ENCODE measurements at regions not wholly inside any gene's neighbourhood (a gene's known extent, or its start where the extent isn't known, plus 50 kb on each side); places are given as distances from the start of the nearest gene placed in this dataset.

- Mint-ChIP-seq H3K36me3 (ENCODE audit: unreplicated experiment) (no peaks in the 10 kb centered on the region), H3K27me3 (ENCODE audit: unreplicated experiment) (no peaks in the 10 kb centered on the region), H3K4me1 (ENCODE audit: unreplicated experiment) (no peaks in the 10 kb centered on the region), H3K9me3 (ENCODE audit: unreplicated experiment) (no peaks in the 10 kb centered on the region), H3K4me3 (ENCODE audit: unreplicated experiment) (no peak overlapping the region), H3K27ac (ENCODE audit: unreplicated experiment) (no peak overlapping the region)
- TF ChIP-seq CTCF (IDR thresholded peaks at IDR 0.05), result no peak
- DNase-seq (ENCODE audit: extremely low spot score, unreplicated experiment), result no peak
Measured at GRCh38 chr3:20403986-20404740, 218.2 kb upstream of the SGO1 start.

GRCh38 chr3:20401253-20401652 lies 215.2 kb upstream of the SGO1 start:
- H3K4me1 Mint-ChIP-seq (ENCODE audit: unreplicated experiment), result no peaks in the 10 kb centered on the region
- no peak for DNase-seq (ENCODE audit: extremely low spot score, unreplicated experiment)
- H3K9me3 Mint-ChIP-seq (ENCODE audit: unreplicated experiment), result no peaks in the 10 kb centered on the region
- H3K36me3 Mint-ChIP-seq (ENCODE audit: unreplicated experiment), result no peaks in the 10 kb centered on the region
- no peak overlapping the region for H3K4me3 Mint-ChIP-seq (ENCODE audit: unreplicated experiment)
- no peaks in the 10 kb centered on the region for H3K27me3 Mint-ChIP-seq (ENCODE audit: unreplicated experiment)
- no peak overlapping the region for H3K27ac Mint-ChIP-seq (ENCODE audit: unreplicated experiment)
- TF ChIP-seq CTCF (IDR thresholded peaks at IDR 0.05), result no peak

- Mint-ChIP-seq H3K36me3 (ENCODE audit: unreplicated experiment) (no peaks in the 10 kb centered on the region), H3K27ac (ENCODE audit: unreplicated experiment) (no peak overlapping the region), H3K9me3 (ENCODE audit: unreplicated experiment) (no peaks in the 10 kb centered on the region), H3K4me1 (ENCODE audit: unreplicated experiment) (no peaks in the 10 kb centered on the region), H3K4me3 (ENCODE audit: unreplicated experiment) (no peak overlapping the region), H3K27me3 (ENCODE audit: unreplicated experiment) (no peaks in the 10 kb centered on the region)
- DNase-seq (ENCODE audit: extremely low spot score, unreplicated experiment), result no peak
- TF ChIP-seq CTCF (IDR thresholded peaks at IDR 0.05), result no peak
Measured at GRCh38 chr3:20400686-20401085, 214.7 kb upstream of the SGO1 start.

- Mint-ChIP-seq H3K4me1 (ENCODE audit: unreplicated experiment) (no peaks in the 10 kb centered on the region), H3K27ac (ENCODE audit: unreplicated experiment) (no peak overlapping the region), H3K9me3 (ENCODE audit: unreplicated experiment) (no peaks in the 10 kb centered on the region), H3K4me3 (ENCODE audit: unreplicated experiment) (no peak overlapping the region), H3K27me3 (ENCODE audit: unreplicated experiment) (no peaks in the 10 kb centered on the region), H3K36me3 (ENCODE audit: unreplicated experiment) (no peaks in the 10 kb centered on the region)
- TF ChIP-seq CTCF (IDR thresholded peaks at IDR 0.05), result no peak
- no peak for DNase-seq (ENCODE audit: extremely low spot score, unreplicated experiment)
Measured at GRCh38 chr3:20400281-20400680, 214.3 kb upstream of the SGO1 start.

GRCh38 chr3:20396335-20396734 lies 210.3 kb upstream of the SGO1 start:
- H3K27me3 Mint-ChIP-seq (ENCODE audit: unreplicated experiment), result peaks cover 4% of the 10 kb centered on the region
- H3K36me3 Mint-ChIP-seq (ENCODE audit: unreplicated experiment), result no peaks in the 10 kb centered on the region
- no peak for TF ChIP-seq CTCF (IDR thresholded peaks at IDR 0.05)
- H3K9me3 Mint-ChIP-seq (ENCODE audit: unreplicated experiment), result no peaks in the 10 kb centered on the region
- H3K4me1 Mint-ChIP-seq (ENCODE audit: unreplicated experiment), result no peaks in the 10 kb centered on the region
- H3K27ac Mint-ChIP-seq (ENCODE audit: unreplicated experiment), result no peak overlapping the region
- DNase-seq (ENCODE audit: extremely low spot score, unreplicated experiment), result no peak
- no peak overlapping the region for H3K4me3 Mint-ChIP-seq (ENCODE audit: unreplicated experiment)

Data from osteocyte (in vitro differentiated cells).